ENCODE measurements at regions not wholly inside any gene's neighbourhood (a gene's known extent, or its start where the extent isn't known, plus 50 kb on each side); places are given as distances from the start of the nearest gene placed in this dataset.
"Not testable (repeated sequence)": the region's sequence is repeated elsewhere in the genome, so short reads cannot be mapped to it uniquely, and the experiment has no call there.

DNA sequence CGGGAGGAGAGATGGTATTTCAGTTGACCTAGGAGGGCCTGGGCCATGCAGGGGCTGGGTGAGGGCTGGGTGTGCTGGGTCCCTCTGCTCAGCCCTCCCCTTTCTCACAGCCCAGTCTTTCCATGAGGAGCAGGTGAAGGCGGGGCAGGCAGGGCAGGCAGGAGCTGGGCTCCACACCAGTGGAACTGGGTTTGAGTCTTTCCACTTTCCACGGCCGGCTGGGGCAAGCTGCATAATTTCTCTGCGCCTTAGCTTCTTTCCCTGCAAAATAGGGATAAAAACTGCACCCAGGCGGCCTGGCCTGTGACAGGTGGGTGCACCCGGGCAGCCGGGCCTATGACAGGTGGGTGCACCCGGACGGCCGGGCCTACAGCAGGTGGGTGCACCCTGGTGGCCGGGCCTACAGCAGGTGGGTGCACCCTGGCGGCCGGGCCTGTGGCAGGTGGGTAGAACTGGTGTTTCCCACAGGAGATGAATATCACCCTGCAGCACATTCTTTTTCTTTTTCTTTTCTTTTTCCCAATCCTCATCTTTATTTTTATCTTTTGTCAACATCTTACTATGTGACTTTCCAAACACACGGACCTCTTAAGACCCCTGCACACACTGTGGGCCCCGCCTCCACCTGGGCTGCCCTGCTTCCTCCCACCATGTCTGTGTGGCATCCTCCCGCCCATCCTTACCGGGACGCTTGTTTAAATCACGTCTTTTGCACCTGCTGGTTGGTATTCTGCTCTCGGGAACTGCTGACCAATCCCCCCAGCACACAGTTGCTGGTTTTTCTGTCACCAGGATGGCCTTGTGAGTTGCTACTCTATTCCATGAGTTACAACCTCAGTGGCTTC, 111.3 kb downstream of the NPIPB11 start:
- TF ChIP-seq MAFF (IDR thresholded peaks at IDR 0.05; ENCODE audit: low read length); CBFB (CRISPR knock-in tag; IDR thresholded peaks at IDR 0.05); KDM4B (IDR thresholded peaks at IDR 0.05; ENCODE audit: borderline replicate concordance in 2 of 2, low read depth in 1 of 2); MTF1 (CRISPR knock-in tag; IDR thresholded peaks at IDR 0.05; ENCODE audit: borderline replicate concordance); ZNF232 (CRISPR knock-in tag; IDR thresholded peaks at IDR 0.05); SMAD1 (IDR thresholded peaks at IDR 0.05; ENCODE audit: low read depth, low read length, partially characterized antibody); FOXA1 (IDR thresholded peaks at IDR 0.05; ENCODE audit: borderline replicate concordance); DMBX1 (CRISPR knock-in tag; IDR thresholded peaks at IDR 0.05; ENCODE audit: borderline replicate concordance); ZKSCAN3 (CRISPR knock-in tag; IDR thresholded peaks at IDR 0.05); TAF1 (IDR thresholded peaks at IDR 0.05; ENCODE audit: control insufficient read depth, extremely low read depth, insufficient read depth, low read length, severe bottlenecking); TEAD1 (CRISPR knock-in tag; IDR thresholded peaks at IDR 0.05); ZBTB7A (IDR thresholded peaks at IDR 0.05; ENCODE audit: borderline replicate concordance, control insufficient read depth, low read depth, low read length); ELF4 (CRISPR knock-in tag; IDR thresholded peaks at IDR 0.05): not testable (repeated sequence)

All from K562 (cell line).